MM.1S (cell line): ENCODE measurements at regions not wholly inside any gene's neighbourhood (a gene's known extent, or its start where the extent isn't known, plus 50 kb on each side); places are given as distances from the start of the nearest gene placed in this dataset.

ENCODE experiments used
- DNase-seq: peaks from one replicate; pipeline ENCODE4 v3.0.0-alpha.2; 2015
- H2AFZ ChIP-seq: fragments of 300-600 bp; sonication (generic); 2 replicates; pipeline ENCODE4 v1.6.0; 2016; ENCODE audit warnings: antibody characterized with exemption, low read length
- H3F3A ChIP-seq: fragments of 300-600 bp; sonication (generic); 2 replicates; pipeline ENCODE4 v1.6.1; 2016; ENCODE audit warnings: mild to moderate bottlenecking, antibody characterized with exemption, low read length, moderate library complexity, mixed read lengths; ENCODE audit not compliant: insufficient read depth
- H3K27ac ChIP-seq: fragments of 300-600 bp; sonication (generic); 2 replicates; pipeline ENCODE4 v1.5.1; 2016; ENCODE audit warnings: mild to moderate bottlenecking, low read length
- H3K27me3 ChIP-seq: fragments of 300-600 bp; sonication (generic); replicated peaks from 2 replicates; pipeline ENCODE4 v1.6.0; 2016; ENCODE audit warnings: low read length; ENCODE audit not compliant: insufficient read depth
- H3K36me3 ChIP-seq: fragments of 300-600 bp; sonication (generic); replicated peaks from 2 replicates; pipeline ENCODE4 v1.6.1; 2016; ENCODE audit warnings: mild to moderate bottlenecking, low read length, mixed read lengths; ENCODE audit not compliant: insufficient read depth
- H3K4me1 ChIP-seq: fragments of 300-600 bp; sonication (generic); 2 replicates; pipeline ENCODE4 v1.6.1; 2016; ENCODE audit warnings: low read length, mixed read lengths
- H3K4me2 ChIP-seq: fragments of 300-600 bp; sonication (generic); 2 replicates; pipeline ENCODE4 v1.6.0; 2016; ENCODE audit warnings: low read depth, low read length
- H3K4me3 ChIP-seq: fragments of 300-600 bp; sonication (generic); 2 replicates; pipeline ENCODE4 v1.5.1; 2016; ENCODE audit warnings: low read length, mixed read lengths
- H3K79me2 ChIP-seq: fragments of 300-600 bp; sonication (generic); 2 replicates; pipeline ENCODE4 v1.6.1; 2016; ENCODE audit warnings: mixed run types, low read length, mixed read lengths
- H3K9ac ChIP-seq: fragments of 300-600 bp; sonication (generic); 2 replicates; pipeline ENCODE4 v1.6.1; 2016; ENCODE audit warnings: low read length, mixed read lengths
- H3K9me2 ChIP-seq: fragments of 300-600 bp; sonication (generic); replicated peaks from 2 replicates; pipeline ENCODE4 v1.6.1; 2016; ENCODE audit warnings: mild to moderate bottlenecking, low read length, mixed read lengths; ENCODE audit not compliant: insufficient read depth
- H3K9me3 ChIP-seq: fragments of 300-600 bp; sonication (generic); replicated peaks from 2 replicates; pipeline ENCODE4 v1.6.1; 2016; ENCODE audit warnings: mild to moderate bottlenecking, low read length, mixed read lengths; ENCODE audit not compliant: insufficient read depth
- H4K20me1 ChIP-seq: fragments of 300-600 bp; sonication (generic); 2 replicates; pipeline ENCODE4 v1.6.1; 2016; ENCODE audit warnings: mild to moderate bottlenecking, low read length, moderate library complexity, mixed read lengths; ENCODE audit not compliant: insufficient read depth
- CTCF ChIP-seq: fragments of 300-600 bp; sonication (generic); IDR thresholded peaks from 2 replicates; pipeline ENCODE4 v1.5.1; 2016; ENCODE audit warnings: antibody characterized with exemption, low read length, mixed read lengths
- EZH2 ChIP-seq: fragments of 300-600 bp; sonication (generic); optimal IDR thresholded peaks from 2 replicates; pipeline ENCODE3; 2017; ENCODE audit warnings: low read depth, mild to moderate bottlenecking, antibody characterized with exemption, low read length, mixed read lengths
- EZH2phosphoT487 ChIP-seq: fragments of 300-600 bp; sonication (generic); IDR thresholded peaks from 2 replicates; pipeline ENCODE4 v1.6.1; 2018; ENCODE audit warnings: antibody characterized with exemption, low read length

- Histone ChIP-seq H3K4me1 (no peaks in the 10 kb centered on the region), H3K4me2 (no peak overlapping the region), H3K4me3 (no peak overlapping the region), H3K27me3 (no peaks in the 10 kb centered on the region), H3K36me3 (no peaks in the 10 kb centered on the region), H3K79me2 (no peaks in the 10 kb centered on the region), H3K9ac (no peak overlapping the region), H2AFZ (no peak overlapping the region), H4K20me1 (no peaks in the 10 kb centered on the region), H3K9me3 (no peaks in the 10 kb centered on the region), H3F3A (no peaks in the 10 kb centered on the region), H3K9me2 (no peaks in the 10 kb centered on the region), H3K27ac (no peak overlapping the region)
- TF ChIP-seq EZH2phosphoT487 (no peak), EZH2 (no peak), CTCF (no peak)
- no peak for DNase-seq
Observed at GRCh38 chr13:99723878-99724277, 222.6 kb downstream of the TM9SF2 start.

GRCh38 chr13:99722931-99723330 is 221.7 kb downstream of the TM9SF2 start:
- Histone ChIP-seq H3K27ac (no peak overlapping the region), H2AFZ (no peak overlapping the region), H3K4me3 (no peak overlapping the region), H3K79me2 (no peaks in the 10 kb centered on the region), H3K4me1 (no peaks in the 10 kb centered on the region), H3K9ac (no peak overlapping the region), H3K4me2 (no peak overlapping the region), H3F3A (no peaks in the 10 kb centered on the region), H3K36me3 (no peaks in the 10 kb centered on the region), H3K9me2 (no peaks in the 10 kb centered on the region), H3K27me3 (no peaks in the 10 kb centered on the region), H4K20me1 (no peaks in the 10 kb centered on the region), H3K9me3 (no peaks in the 10 kb centered on the region)
- DNase-seq, result no peak
- no peak for TF ChIP-seq EZH2
- TF ChIP-seq CTCF, result no peak
- no peak for TF ChIP-seq EZH2phosphoT487

- Histone ChIP-seq H3K9me2 (no peaks in the 10 kb centered on the region), H3F3A (no peaks in the 10 kb centered on the region), H3K9ac (no peak overlapping the region), H3K4me3 (no peak overlapping the region), H3K79me2 (no peaks in the 10 kb centered on the region), H3K27ac (no peak overlapping the region), H3K27me3 (no peaks in the 10 kb centered on the region), H2AFZ (no peak overlapping the region), H3K4me1 (no peaks in the 10 kb centered on the region), H3K9me3 (no peaks in the 10 kb centered on the region), H3K36me3 (no peaks in the 10 kb centered on the region), H3K4me2 (no peak overlapping the region), H4K20me1 (no peaks in the 10 kb centered on the region)
- no peak for TF ChIP-seq EZH2phosphoT487
- TF ChIP-seq EZH2, result no peak
- TF ChIP-seq CTCF, result no peak
- DNase-seq, result no peak
Observed at GRCh38 chr13:99722338-99722818, 221.1 kb downstream of the TM9SF2 start.
